ENCODE measurements at regions not wholly inside any gene's neighbourhood (a gene's known extent, or its start where the extent isn't known, plus 50 kb on each side); places are given as distances from the start of the nearest gene placed in this dataset.
"Not testable (repeated sequence)": the region's sequence is repeated elsewhere in the genome, so short reads cannot be mapped to it uniquely, and the experiment has no call there.

DNA sequence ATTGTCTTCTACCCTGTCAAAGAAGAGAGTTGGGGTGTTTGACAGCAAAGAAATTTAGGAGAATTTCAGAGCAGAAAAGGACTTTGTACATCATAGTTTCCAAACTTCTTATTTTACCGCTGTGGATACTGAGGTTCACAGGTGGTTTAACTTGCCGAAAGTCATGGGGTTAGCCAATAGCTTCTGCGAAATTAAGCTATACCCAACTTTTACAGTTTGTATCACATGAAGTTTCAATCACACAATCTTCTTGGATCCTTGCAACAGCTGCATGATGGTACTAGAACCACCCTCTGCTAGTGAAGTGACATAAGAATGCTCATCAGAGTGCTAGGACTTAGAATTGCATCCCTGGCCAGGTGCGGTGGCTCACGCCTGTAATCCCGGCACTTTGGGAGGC is 345.5 kb downstream of the CD83 start:
- no peak for DNase-seq

DNA sequence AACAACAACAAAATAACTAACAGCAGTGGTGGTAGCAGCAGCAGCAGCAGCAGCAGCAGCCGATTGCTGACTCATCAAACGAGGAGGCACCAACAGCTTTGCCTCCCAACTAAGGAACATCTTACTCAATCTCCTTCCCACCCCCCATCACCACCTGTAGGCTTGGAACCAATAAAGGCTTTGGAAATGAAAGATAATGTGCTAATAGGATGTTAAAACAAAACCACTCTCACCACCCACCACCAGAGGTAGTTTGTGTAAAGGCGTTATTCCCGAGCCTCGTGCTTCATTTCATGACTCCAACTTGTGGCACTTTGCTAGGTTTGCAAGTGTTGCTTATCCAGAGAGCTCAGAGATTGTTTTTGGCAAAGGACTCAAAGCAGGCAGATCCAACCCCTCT is 346.5 kb downstream of the CD83 start:
- DNase-seq: no peak

DNA sequence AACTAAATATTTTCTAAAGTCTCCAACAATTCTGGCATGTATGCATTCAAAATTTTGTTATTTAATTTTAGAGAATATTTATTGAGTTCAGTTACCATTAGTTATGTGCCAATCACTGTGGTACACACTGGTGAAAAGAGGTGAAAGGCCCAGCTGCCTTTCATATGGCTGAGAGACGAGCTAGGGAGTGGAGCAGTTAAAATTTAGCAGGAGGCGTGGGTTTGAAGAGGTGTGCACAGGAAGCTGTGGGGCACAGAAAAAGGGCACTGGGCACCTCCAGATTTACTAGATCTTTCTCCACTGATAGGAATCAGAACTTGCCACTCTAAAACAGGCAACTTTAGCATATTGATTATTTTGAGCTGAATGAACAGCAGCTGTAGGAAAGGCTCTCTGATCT is 347.1 kb downstream of the CD83 start:
- no peak for DNase-seq

DNA sequence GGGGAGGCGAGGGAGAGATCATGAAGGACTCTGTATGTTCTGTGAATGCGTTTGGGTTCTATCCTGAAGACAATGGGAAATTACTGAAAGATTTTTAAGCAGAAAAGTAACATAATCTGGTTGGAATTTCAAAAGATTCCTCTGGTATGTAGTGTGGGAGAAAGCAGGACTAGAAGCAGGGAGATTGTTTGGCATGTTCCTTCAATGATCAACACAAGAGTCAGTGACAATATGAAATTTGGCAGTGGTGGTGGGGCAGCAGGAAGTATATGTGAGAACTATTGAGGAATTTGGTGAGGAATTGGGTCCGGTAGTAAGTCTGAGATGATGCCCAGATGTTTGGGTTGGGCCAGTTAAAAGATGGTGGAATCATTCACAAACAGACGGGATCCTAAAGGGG is 348.7 kb downstream of the CD83 start:
- DNase-seq: no peak

DNA sequence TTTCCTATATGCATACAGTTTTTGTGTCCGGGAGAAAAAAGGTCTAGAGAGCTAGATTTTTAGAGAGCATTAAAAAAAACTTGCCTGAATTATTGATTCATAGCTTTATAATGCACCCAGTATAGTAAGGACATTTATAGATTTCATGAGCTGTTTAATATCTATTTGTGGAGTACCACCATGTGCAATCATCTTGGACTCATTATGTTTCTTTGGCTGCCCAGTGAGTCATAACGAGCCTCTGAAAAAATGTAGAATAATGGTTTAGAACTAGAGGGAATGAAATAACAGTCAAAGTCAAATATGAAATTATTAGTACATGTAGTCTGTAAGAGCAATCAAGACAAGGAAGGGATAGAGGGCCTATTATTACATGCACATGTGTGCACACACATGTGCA is 350.0 kb downstream of the CD83 start:
- no peak for DNase-seq

DNA sequence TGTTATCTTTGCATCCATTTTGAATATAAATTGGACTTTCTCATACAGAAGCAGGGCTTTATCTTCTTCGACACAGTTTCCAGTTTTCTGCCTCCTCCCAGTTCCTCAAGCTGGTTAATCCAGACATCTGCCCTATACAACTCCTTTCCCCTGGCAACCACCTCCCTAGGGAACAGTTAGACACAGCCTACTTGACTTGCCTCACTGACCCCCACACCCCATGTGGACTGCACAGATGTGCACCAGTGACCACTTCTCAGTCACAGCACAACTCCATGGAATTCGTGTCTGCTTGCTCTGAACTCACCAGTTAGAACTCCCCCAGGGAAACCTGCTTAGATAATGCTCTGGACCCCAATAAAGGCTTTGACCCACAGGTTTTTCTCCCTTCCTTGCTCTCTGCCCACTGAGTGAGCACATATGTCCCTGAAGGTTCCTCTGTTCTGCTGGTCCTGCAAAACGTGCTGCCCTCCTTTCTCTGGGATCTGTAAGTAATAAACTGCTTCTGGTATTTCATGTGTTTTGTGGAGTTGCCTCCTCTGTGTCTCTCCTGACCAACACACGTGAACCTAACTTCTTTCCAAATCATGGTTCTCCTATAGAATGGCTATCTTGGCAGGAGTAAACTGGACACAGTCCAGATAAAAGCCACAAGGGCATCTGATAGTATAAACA is 351.2 kb downstream of the CD83 start:
- DNase-seq: no peak

DNA sequence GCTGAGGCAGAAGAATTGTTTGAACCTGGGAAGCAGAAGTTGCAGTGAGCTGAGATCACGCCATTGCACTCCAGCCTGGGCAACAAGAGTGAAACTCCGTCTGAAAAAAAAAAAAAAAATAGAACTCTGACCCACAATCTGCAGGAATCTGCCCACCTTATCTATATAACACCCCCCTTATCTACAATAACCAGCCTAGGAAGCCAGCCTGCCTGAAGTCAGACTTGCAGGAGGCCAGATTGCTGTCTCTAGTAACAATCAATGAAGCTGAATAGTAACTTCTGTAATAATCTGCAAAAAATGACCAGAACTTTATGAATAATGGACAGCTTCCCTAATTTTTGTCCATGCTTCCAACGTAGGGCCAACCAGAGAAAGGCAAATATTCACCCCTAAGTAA is 352.5 kb downstream of the CD83 start:
- DNase-seq: no peak

DNA sequence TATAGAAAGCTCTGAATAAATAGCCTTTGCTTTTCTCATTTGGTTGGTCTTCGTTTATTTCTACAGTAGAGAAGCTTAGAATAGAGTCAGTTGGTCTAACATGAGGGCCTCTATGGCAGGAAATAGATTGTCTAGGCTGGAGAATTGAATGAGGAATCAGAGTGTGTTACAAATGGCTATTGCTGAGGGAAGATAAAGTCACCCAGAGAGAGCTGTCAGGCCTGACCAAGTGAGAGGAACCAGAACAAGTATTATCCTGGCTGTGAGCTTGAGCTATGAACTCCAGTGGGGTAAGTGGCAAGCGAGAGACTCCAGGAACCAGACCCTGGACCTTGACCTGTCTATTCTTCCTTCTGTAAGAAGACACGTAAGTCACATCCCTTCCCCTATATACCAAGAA is 353.1 kb downstream of the CD83 start:
- DNase-seq: no peak

DNA sequence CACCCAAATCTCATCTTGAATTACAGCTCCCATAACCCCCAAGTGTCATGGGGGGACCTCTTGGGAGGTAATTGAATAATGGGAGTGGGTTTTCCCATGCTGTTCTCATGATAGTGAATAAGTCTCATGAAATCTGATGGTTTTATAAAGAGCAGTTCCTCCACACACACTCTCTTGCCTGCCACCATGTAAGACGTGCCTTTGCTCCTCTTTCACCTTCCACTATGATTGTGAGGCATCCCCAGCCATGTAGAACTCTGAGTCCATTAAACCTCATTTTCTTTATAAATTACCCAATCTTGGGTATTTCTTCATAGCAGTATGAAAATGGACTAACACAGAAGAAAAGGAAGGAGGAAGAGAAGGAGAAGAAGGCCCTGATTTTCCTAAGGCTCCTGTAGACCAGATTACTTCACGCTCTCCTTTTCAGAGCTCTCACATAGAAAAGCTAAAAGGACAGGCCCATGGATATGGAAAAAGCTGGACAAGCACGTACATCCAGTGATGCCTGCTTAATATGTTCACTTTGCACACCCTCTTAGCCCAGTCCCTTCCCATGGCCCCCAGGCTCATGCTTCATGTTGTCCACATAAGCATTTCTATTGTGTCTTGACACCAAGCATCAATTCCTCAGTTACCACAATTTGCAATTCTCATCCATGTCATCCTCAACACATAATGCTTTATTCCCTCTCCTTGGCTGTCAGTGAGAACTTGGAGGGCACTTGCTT is 354.8 kb downstream of the CD83 start:
- DNase-seq: no peak

DNA sequence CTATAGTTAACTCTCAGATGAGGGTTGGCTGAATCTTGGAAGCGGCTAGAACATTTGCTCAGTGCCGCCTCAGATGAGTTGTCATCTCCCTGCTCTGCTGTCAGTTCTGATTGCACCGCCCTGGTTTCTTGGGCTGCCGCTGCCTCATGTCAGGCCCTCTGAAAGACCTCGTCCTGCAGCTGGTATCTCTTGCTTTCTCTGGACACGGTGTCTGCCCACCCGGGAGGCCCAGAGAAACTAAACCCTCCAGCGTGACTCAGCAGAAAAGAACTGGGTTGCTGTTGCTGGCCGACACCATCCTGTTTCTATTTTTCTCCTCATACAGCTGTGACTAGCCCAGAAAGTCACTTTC is 355.4 kb downstream of the CD83 start:
- DNase-seq: no peak

DNA sequence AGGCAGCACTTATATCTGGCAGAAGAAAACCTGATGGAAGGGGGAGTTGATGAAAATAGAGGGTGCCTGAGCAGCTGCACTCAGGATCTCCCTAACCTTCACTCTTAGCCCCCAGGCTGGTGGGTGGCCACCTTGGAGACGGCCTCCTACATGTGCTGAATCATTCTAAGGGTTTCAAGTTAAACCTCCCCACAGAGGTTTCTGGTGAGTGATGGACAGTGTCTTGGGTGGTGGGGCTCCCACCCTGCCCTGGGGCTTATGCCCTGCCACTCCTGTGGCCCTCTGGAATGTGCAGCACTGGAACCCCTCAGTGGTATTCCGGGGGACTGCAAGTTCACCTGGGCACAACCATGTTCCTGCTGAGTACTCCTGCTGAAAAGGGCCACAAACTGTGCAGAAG is 357.2 kb downstream of the CD83 start:
- no peak for DNase-seq

DNA sequence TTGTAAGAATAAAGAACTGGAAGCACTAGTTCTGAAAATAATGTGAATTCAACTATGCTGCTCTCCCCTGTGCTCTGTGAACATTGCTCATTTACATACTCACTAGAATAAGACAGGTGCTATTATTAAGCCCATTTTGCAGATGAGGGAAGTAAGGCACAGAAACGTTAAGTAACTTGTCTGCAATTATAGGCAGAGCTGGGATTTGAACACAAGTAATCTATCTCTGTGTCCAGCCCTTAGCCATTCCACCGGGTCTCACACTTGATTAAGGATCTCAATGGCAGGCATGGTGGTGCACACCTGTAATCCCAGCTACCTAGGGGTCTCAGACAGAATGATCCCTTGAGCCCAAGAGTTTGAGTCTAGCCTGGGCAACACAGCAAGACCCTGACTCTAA is 357.7 kb downstream of the CD83 start:
- DNase-seq: no peak

DNA sequence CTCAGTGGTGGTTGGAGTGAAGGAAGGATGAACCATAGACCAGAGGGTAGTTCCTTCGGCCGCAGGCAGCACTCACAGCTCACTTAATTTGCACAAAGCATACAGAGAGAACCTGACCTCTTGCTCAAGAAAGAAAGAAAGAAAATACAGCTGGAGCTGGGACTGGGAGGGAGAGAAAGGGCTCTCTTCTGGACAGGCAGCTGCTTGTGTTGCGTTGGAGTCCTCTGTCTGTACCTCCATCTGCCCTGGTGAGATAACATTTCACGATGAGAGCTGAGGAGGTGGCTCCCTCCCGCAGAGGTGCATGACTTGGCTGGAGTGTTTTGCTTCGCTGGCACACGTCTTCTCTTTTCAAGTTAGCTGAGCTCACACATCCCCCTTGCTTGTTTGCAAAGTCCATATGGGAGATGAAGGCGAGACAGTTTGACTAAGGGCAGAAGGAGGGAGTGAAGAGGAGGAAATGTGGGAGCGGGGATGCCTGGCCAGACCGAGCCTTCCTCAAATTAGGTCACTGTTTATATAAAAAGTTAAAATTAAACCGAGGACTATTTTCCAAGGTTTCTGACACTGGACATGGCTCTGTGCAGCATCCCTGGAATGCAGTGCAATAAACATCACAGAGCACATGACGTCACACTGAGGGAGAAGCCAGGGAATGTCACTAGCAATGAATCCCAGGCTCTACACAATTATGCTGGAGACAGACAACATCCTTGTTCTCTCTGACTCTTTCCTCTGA is 359.4 kb downstream of the CD83 start:
- DNase-seq: no peak

DNA sequence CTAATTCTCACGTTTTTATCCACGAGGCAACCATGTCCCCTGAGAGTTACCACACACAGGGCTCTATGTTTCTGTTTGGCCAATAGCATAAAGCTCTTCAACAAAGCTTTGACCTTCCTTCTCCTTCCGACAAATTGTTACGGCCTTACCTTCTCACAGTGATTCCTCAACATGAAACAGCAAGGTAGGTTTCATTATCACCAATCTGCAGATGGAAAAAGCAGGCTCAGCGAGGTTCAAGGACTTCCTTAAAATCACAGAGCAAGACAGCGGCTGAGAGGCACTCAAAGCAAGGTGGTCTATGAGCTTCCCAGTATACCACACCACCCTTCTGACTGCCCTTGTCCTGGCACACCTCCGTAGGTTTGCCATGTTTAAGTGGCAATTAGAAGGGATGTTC is 360.0 kb downstream of the CD83 start:
- DNase-seq: no peak

DNA sequence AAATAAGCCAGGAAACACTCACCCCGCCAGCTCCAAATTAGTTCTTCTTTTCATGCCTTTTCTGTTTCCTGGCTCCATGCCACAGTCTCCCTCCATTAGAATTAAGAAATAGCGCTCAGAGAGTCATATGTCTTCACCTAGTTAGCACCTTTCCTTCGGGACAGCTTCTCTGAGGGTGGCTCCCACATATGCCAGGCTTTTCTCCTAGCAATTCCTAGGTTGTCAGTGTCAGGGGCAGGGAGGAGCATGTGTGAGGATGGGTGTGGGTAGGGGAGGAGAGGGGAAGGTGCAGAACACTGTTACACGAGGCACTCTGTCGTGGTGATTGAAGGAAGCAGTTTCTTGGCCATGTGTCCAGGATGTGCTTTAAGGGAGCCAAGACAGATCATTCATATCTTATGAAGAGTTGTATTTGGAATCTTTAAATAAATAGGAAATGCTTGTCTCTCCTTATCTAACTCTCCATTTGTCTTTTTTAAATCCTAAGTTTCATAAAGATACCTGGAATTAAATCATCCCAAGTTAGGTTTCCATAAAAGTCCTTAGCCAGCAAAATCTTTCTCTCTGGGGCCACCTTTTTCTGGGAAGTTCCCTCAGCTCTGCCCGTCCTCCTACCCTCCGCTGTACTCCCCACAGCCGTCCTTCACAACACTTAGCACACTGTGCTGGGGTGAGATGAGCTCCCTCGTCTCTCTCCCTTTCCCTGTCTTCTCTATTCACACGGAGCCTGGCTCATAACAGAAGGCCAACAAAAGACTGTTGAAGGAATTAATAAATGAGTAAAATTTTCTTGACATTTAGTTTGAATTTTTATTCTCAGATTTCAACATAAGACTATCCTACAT is 361.0 kb downstream of the CD83 start:
- DNase-seq: no peak

DNA sequence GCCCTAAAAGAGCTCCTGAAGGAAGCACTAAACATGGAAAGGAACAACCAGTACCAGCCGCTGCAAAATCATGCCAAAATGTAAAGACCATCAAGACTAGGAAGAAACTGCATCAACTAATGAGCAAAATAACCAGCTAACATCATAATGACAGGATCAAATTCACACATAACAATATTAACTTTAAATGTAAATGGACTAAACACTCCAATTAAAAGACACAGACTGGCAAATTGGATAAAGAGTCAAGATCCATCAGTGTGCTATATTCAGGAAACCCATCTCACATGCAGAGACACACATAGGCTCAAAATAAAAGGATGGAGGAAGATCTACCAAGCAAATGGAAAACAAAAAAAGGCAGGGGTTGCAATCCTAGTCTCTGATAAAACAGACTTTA is 364.4 kb downstream of the CD83 start:
- not testable (repeated sequence) for DNase-seq

DNA sequence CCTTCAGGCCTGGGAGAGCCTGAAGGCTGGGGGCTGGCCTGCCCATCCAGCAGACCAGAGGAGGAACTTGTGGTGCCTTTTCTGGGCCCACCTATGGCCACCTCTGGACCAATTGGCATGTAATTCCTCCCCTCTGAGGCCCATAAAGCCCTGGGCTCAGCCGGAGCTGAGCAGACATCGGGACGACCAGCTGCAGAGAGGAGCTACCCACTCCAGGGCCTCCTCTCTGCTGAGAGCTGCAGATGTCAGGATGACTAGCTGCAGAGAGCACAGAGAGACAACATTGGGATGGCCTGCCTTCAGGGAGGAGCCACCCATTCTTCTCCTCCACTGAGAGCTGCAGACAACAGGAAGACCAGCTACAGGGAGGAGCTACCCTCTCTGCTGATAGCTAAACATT is 370.1 kb downstream of the CD83 start:
- DNase-seq: no peak

DNA sequence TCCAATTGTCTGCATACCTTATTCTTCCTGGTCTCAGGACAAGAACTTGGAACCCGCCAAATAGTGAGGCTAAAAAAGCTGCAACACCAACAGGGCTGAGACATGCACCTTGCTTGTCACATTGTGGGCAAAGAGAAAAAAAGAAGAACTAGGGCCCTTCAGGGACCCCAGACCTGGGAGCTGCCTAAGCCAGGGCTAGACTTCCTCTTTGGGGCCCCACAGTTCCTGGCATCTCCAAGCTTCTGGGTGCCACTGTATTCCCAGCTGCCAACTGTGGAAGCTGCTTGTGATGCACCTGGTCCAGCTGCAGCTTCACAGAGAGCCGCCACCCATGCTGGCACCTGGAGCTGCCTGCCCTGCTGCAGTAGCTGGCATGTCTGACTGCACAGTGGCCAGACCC is 370.6 kb downstream of the CD83 start:
- no peak for DNase-seq

DNA sequence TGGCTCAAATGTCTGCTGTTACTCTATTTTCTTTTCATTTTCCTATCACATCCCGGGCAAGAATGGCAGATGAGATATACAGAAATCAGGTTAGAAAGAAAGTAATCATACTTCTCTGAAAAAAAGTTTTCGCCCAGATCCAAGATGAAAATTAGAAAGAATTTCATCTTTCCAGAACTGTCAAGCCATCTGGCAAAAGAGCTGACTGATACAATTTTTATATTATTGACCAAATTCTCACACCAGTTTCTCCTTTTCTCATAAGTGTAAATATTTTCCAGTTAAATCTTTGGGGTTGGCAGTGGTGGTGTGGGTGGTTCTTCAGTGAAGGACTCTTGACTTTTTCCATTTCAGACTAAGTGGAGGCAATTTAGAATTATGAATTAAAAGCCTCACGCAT is 371.9 kb downstream of the CD83 start:
- DNase-seq: no peak

DNA sequence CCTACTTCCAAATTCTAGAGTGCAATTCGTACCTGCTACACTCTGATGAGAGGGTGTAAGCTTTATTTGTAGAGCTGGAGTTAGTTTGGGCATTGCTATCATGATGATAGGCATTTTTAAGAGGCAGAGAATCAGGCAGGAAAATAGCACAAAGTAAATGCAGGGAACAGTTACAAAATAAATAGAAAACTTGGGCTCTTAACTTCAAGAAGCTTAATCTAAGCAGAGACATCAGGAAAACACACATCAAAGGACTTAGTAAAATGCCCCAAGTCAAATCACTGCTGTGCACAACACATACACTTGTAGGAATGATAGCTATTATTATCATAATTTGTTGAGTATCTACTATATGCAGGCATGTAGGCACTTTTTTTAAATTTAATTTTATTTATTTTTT is 381.2 kb downstream of the CD83 start:
- no peak for DNase-seq

DNA sequence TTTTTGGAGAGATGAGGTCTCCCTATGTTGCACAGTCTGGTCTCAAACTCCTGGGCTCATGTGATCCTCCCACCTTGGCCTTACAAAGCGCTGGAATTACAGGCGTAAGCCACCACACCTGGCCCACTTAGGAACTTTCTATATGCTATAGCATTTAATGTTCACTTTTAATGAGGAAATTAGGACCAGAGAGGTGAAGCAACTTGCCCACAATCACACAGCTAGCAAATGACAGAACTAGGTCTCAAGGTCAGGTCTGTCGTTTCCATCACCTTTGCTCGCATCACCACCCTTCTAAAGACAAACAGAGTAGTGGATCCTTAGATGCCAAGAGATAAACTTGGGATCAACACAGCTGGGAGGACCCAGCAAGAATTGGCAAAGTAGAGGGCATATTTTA is 381.7 kb downstream of the CD83 start:
- DNase-seq: no peak

DNA sequence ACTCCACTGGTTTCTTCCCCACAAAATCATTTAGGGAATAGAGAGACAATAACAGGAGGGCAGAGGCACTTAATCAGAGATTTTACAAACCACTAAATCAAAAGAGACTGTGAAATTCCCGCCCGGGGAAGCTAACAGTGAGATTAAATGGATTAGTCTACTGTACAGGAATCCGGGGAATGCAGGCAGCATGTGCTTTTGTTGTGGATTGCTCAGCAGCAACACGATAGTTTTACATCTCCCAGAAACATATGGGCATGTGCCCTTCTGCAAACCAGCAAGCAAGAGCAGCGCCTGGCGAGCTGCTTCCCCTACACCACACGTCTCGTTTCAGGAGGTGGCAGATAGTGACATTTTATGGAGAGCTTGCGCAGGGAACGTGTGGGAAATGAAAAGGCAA is 382.3 kb downstream of the CD83 start:
- no peak for DNase-seq

DNA sequence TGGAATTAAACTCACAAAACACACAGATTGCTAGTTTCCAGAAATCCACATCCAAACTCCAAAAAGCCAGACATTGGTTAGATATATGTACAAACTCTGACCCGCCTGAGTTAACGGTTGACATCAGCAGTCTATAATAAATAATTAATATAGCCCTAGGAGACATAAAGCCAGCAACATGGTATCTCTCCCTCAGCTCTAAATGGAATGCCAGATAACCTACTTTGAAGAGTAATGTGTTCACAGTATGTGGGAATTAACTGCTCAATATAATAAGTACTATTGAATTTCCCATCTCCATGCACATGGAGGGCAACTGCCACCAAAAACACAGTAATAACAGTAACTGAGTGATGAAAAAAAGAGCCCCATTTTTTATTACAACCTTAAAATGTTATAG is 383.2 kb downstream of the CD83 start:
- no peak for DNase-seq
